ENCODE measurements at regions not wholly inside any gene's neighbourhood (a gene's known extent, or its start where the extent isn't known, plus 50 kb on each side); places are given as distances from the start of the nearest gene placed in this dataset.
A peak's percentile ranks its signal among the peaks of the same experiment; 100 is the strongest.
"Not testable (repeated sequence)": the region's sequence is repeated elsewhere in the genome, so short reads cannot be mapped to it uniquely, and the experiment has no call there.

GRCh38 chr6:106823058-106823457 is 151.5 kb downstream of the CD24 start:
- no peak for ATAC-seq (replicated peaks in 6 of 8)
- 40 to 94% (median 82%) methylated on average over 1 to 5 of the region's 5 CpGs; no CpG with 5 or more reads in 3 of the 10 experiments for WGBS, 10 experiments
- Histone ChIP-seq H3K27ac (no peak overlapping the region), H3K4me1 (replicated peaks in 1 of 2) (no peaks in the 10 kb centered on the region), H3K4me3 (no peak overlapping the region)
- in situ Hi-C loops (cut with MboI; ENCODE audit: low pct_unique_long_range_greater_than_20kb in 2 of 9, low sequenced_read_pairs in 9 of 9, unreplicated experiment in 9 of 9), result no loop called here

DNA sequence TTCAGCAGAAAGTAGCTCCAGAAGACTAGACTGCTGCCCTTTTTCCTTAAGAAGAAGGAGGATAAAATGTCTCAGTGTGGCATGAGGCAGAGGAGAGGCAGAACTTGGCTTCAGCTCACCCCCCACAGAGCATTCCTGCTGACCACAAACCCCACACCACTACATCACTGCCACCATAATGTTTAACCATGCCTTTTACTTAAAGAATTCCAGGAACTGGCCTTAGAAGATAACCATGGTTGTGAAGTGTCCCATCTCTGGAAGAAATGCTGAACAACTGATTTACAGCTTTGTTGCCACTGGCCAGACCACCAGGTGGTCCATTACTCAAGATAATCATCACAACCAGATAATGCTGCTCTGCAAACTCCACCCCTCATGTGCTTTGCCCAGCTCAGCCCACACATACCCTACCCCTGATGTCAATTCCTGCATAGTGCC is 154.1 kb downstream of the CD24 start:
- H3K4me3 ChIP-seq, result no peak overlapping the region
- ATAC-seq (replicated peaks in 6 of 8), result peak in 2 of 8 experiments; percentile 14 to 39
- no peak overlapping the region for H3K27ac ChIP-seq
- in situ Hi-C loops (cut with MboI; ENCODE audit: low pct_unique_long_range_greater_than_20kb in 2 of 9, low sequenced_read_pairs in 9 of 9, unreplicated experiment in 9 of 9), result no loop called here
- no peaks in the 10 kb centered on the region for H3K4me1 ChIP-seq (replicated peaks in 1 of 2)

- in situ Hi-C loops (cut with MboI; ENCODE audit: low pct_unique_long_range_greater_than_20kb in 2 of 9, low sequenced_read_pairs in 9 of 9, unreplicated experiment in 9 of 9), result no loop called here
- 11 to 93% (median 80%) methylated on average over 2 to 3 of the region's 3 CpGs for WGBS, 10 experiments
Observed at GRCh38 chr6:106811088-106811686, 163.3 kb downstream of the CD24 start.

DNA sequence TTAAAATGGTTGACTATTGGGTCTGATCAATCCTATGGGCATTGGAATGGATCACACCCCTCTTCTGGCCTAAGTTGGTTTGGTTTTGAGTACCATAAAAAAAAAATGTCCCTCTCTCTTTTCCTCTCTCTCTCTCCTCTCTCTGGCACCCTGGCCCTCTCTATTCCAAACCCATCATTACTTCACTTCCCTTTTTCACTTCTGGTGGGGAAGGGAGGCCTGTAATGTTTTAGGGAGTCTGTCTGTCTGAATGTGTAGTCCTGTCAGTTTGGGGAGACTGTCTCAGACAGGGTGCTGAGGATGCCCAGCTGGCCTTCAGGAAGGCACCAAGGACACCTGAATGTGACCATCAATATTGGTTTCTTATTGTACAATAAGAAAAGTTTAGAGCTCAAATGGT is 165.8 kb downstream of the CD24 start:
- no peak overlapping the region for H3K27ac ChIP-seq
- H3K4me3 ChIP-seq, result no peak overlapping the region
- in situ Hi-C loops (cut with MboI; ENCODE audit: low pct_unique_long_range_greater_than_20kb in 2 of 9, low sequenced_read_pairs in 9 of 9, unreplicated experiment in 9 of 9), result no loop called here
- ATAC-seq (replicated peaks in 6 of 8), result no peak
- peaks cover 9 to 10% of the 10 kb centered on the region in 2 donors for H3K4me1 ChIP-seq (replicated peaks in 1 of 2)

More at GRCh38 chr6:106811088-106811686, 163.3 kb downstream of the CD24 start:
- Histone ChIP-seq H3K4me1 (replicated peaks in 1 of 2) (no peaks in the 10 kb centered on the region), H3K27ac (no peak overlapping the region), H3K4me3 (no peak overlapping the region)
- no peak for ATAC-seq (replicated peaks in 6 of 8)

DNA sequence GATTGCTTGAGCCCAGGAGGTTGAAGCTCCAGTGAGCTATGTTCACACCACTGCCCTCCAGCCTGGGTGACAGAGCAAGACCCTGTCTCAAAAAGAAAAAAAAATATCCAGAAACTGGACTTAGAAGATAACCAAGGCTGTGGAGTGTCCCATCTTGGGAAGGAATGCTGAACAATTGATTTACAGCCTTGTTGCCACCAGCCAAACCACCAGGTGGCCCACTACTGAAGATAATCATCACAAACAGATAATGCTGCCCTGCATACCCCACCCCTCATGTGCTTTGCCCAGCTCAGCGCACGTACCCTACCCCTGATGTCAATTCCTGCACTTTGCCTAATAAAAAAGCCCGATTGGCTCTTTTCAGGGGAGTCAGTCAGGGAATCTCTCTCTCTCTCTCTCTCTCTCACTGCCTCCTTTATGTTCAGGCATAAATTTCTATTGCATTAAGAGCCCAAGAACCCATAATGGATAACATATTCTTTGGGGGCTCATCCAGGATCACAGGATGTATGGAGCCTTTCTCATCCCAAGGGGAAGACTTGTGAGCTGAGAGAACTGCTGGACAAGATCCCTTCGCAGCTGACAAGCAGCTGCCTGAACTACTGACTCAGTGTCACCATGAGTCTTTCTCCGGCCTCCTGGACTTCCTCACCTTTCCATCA is 166.4 kb downstream of the CD24 start:
- ATAC-seq (replicated peaks in 6 of 8), result no peak
- Histone ChIP-seq H3K4me3 (no peak overlapping the region), H3K4me1 (replicated peaks in 1 of 2) (peaks cover 13 to 14% of the 10 kb centered on the region in 2 donors), H3K27ac (no peak overlapping the region)
- in situ Hi-C loops (cut with MboI; ENCODE audit: low pct_unique_long_range_greater_than_20kb in 2 of 9, low sequenced_read_pairs in 9 of 9, unreplicated experiment in 9 of 9), result no loop called here
- 0 to 100% (median 83%) methylated on average over 2 to 3 of the region's 5 CpGs; no CpG with 5 or more reads in 2 of the 10 experiments for WGBS, 10 experiments

DNA sequence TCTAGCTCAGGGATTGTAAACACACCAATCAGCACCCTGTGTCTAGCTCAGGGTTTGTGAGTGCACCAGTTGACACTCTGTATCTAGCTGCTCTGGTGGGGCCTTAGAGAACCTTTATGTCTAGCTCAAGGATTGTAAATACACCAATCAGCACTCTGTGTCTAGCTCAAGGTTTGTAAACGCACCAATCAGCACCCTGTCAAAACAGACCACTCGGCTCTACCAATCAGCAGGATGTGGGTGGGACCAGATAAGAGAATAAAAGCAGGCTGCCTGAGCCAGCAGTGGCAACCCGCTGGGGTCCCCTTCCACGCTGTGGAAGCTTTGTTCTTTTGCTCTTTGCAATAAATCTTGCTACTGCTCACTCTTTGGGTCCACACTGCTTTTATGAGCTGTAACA is 168.3 kb downstream of the CD24 start:
- H3K4me3 ChIP-seq; H3K27ac ChIP-seq; in situ Hi-C loops (cut with MboI; ENCODE audit: low pct_unique_long_range_greater_than_20kb in 2 of 9, low sequenced_read_pairs in 9 of 9, unreplicated experiment in 9 of 9); ATAC-seq (replicated peaks in 6 of 8): not testable (repeated sequence)
- peaks cover 19 to 21% of the 10 kb centered on the region in 2 donors for H3K4me1 ChIP-seq (replicated peaks in 1 of 2)
- WGBS, 10 experiments, result no CpG with 5 or more reads among the region's 4 CpGs

GRCh38 chr6:106805771-106806170 is 168.8 kb downstream of the CD24 start:
- in situ Hi-C loops (cut with MboI; ENCODE audit: low pct_unique_long_range_greater_than_20kb in 2 of 9, low sequenced_read_pairs in 9 of 9, unreplicated experiment in 9 of 9), result no loop called here
- ATAC-seq (replicated peaks in 6 of 8), result no peak
- Histone ChIP-seq H3K4me1 (replicated peaks in 1 of 2) (peaks cover 24 to 25% of the 10 kb centered on the region in 2 donors), H3K27ac (no peak overlapping the region), H3K4me3 (no peak overlapping the region)
- WGBS, 10 experiments, result 80 to 100% (median 90%) methylated on average over 1 to 2 of the region's 27 CpGs; no CpG with 5 or more reads in 7 of the 10 experiments

DNA sequence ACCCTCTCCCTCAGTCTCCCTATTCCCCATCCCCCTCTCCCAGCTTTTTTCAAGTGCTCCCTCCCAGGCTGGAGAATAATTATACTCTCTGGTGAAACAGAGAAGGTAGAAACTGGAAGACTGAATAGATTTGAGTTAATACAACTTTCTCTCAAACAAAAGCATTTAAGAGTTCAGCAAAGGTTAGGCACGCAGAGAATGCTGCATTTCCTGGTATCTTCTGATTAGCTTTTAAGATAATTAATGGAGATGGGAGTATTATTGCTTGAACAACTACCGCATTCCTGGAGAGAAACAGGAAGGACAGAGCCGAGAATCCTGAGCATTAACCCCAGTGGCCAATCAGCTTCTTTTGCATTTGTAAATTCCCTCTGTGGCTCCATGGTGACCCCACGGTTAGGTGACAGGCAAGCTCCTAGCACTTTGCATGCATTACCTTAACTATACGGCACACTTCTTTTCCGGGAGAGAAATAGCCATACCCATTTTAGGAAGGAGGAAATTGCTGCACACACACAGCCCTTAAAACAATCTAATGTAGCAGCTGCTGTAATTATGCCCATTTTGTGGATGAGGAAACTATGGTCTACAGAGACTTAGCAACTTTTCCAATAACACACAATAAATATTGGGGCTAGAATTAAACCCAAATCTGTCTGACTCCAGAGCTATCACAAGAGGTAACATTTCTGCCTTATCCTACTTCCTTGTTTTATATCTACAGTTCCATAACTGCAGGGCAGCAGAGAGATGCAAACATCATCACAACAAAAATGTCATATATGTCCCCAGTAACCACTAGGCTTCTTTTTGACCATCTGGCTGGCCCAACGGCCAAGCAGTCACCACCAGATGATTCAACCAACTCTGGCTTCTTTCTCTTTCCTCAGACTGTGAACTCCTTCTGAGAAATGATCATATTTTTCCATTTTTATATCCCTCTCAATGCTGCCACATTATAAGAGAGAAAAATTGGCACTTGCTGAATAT is 169.9 kb downstream of the CD24 start:
- H3K4me3 ChIP-seq, result no peak overlapping the region
- in situ Hi-C loops (cut with MboI; ENCODE audit: low pct_unique_long_range_greater_than_20kb in 2 of 9, low sequenced_read_pairs in 9 of 9, unreplicated experiment in 9 of 9), result no loop called here

GRCh38 chr6:106803188-106803587 is 171.3 kb downstream of the CD24 start:
- H3K4me1 ChIP-seq (replicated peaks in 1 of 2), result peaks cover 24 to 29% of the 10 kb centered on the region in 2 donors
- ATAC-seq (replicated peaks in 6 of 8), result no peak
- no peak overlapping the region for H3K27ac ChIP-seq
- 43 to 100% (median 78%) methylated on average over 1 of the region's 1 CpG; no CpG with 5 or more reads in 5 of the 10 experiments for WGBS, 10 experiments
- no peak overlapping the region for H3K4me3 ChIP-seq
- in situ Hi-C loops (cut with MboI; ENCODE audit: low pct_unique_long_range_greater_than_20kb in 2 of 9, low sequenced_read_pairs in 9 of 9, unreplicated experiment in 9 of 9), result no loop called here

More for the DNA sequence above, 169.9 kb downstream of the CD24 start:
- ATAC-seq (replicated peaks in 6 of 8), result peak in 3 of 8 experiments; percentile 24 to 68 (median 65)
- WGBS, 10 experiments, result 0 to 60% (median 32%) methylated on average over 1 to 7 of the region's 7 CpGs
- H3K4me1 ChIP-seq (replicated peaks in 1 of 2), result peaks cover 24 to 26% of the 10 kb centered on the region in 2 donors
- no peak overlapping the region for H3K27ac ChIP-seq

- ATAC-seq (replicated peaks in 6 of 8), result peak in 1 of 8 experiments; percentile 53
- in situ Hi-C loops (cut with MboI; ENCODE audit: low pct_unique_long_range_greater_than_20kb in 2 of 9, low sequenced_read_pairs in 9 of 9, unreplicated experiment in 9 of 9), result no loop called here
- 53 to 100% (median 75%) methylated on average over 1 to 3 of the region's 5 CpGs; no CpG with 5 or more reads in 3 of the 10 experiments for WGBS, 10 experiments
- Histone ChIP-seq H3K4me1 (replicated peaks in 1 of 2) (peaks cover 24 to 29% of the 10 kb centered on the region in 2 donors), H3K4me3 (no peak overlapping the region), H3K27ac (no peak overlapping the region)
Observed at GRCh38 chr6:106802139-106802538, 172.4 kb downstream of the CD24 start.

DNA sequence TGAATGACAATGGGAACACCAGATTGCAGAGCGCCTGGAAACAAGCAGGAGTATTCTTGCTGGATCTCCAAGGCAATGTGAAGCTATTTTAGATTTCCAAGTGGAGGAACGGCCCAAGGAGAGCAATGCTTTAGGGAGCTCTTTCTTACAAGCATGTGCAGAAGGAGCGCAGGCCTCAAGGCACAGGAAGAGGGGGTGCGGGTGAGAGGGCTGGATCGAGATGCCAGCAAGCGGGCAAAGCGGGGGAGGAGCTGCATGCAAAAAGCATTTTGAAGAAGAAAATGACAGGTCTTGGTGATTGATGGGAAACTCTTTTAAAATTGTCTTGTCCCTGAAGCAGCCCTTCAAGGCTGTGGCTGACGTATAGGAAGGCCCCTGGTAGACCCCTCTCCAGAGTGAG is 171.9 kb downstream of the QRSL1 start:
- in situ Hi-C loops (cut with MboI; ENCODE audit: low pct_unique_long_range_greater_than_20kb in 2 of 9, low sequenced_read_pairs in 9 of 9, unreplicated experiment in 9 of 9), result no loop called here
- ATAC-seq (replicated peaks in 6 of 8), result peak in 1 of 8 experiments; percentile 72
- peaks cover 24 to 29% of the 10 kb centered on the region in 2 donors for H3K4me1 ChIP-seq (replicated peaks in 1 of 2)
- no peak overlapping the region for H3K27ac ChIP-seq
- WGBS, 10 experiments, result 65 to 100% (median 74%) methylated on average over 1 to 5 of the region's 8 CpGs; no CpG with 5 or more reads in 3 of the 10 experiments
- H3K4me3 ChIP-seq, result no peak overlapping the region

GRCh38 chr6:106800379-106800778 is 171.0 kb downstream of the QRSL1 start:
- Histone ChIP-seq H3K4me3 (no peak overlapping the region), H3K4me1 (replicated peaks in 1 of 2) (peaks cover 24 to 29% of the 10 kb centered on the region in 2 donors), H3K27ac (no peak overlapping the region)
- no peak for ATAC-seq (replicated peaks in 6 of 8)
- 7 to 100% (median 77%) methylated on average over 1 to 3 of the region's 5 CpGs; no CpG with 5 or more reads in 3 of the 10 experiments for WGBS, 10 experiments
- in situ Hi-C loops (cut with MboI; ENCODE audit: low pct_unique_long_range_greater_than_20kb in 2 of 9, low sequenced_read_pairs in 9 of 9, unreplicated experiment in 9 of 9), result no loop called here
